Right lung (tissue), 2 donors: ENCODE measurements at regions not wholly inside any gene's neighbourhood (a gene's known extent, or its start where the extent isn't known, plus 50 kb on each side); places are given as distances from the start of the nearest gene placed in this dataset.

ENCODE experiments used
- DNase-seq, 2 donors: peaks; one replicate each; pipeline ENCODE4 v3.0.0-alpha.2; 2013

GRCh38 chrX:8232406-8232805 is 61.3 kb upstream of the VCX2 start:
- no peak for DNase-seq

- no peak for DNase-seq
Measured at GRCh38 chrX:8233091-8233490, 62.0 kb upstream of the VCX2 start.

GRCh38 chrX:8235026-8235425 is 64.0 kb upstream of the VCX2 start:
- DNase-seq: no peak

GRCh38 chrX:8237718-8238117 is 66.7 kb upstream of the VCX2 start:
- no peak for DNase-seq

GRCh38 chrX:8242431-8243020 is 71.5 kb upstream of the VCX2 start:
- no peak for DNase-seq

GRCh38 chrX:8244301-8244700 is 73.2 kb upstream of the VCX2 start:
- DNase-seq: no peak

- no peak for DNase-seq
Measured at GRCh38 chrX:8245411-8245810, 74.3 kb upstream of the VCX2 start.

GRCh38 chrX:8253096-8253495 is 82.0 kb upstream of the VCX2 start:
- DNase-seq: no peak

GRCh38 chrX:8254401-8254800 is 83.3 kb upstream of the VCX2 start:
- DNase-seq: no peak

GRCh38 chrX:8272821-8273220 is 101.8 kb upstream of the VCX2 start:
- DNase-seq: no peak

GRCh38 chrX:8273451-8273895 is 102.4 kb upstream of the VCX2 start:
- DNase-seq: no peak

- no peak for DNase-seq
Measured at GRCh38 chrX:8274170-8274569, 103.1 kb upstream of the VCX2 start.

GRCh38 chrX:8278557-8278956 is 107.5 kb upstream of the VCX2 start:
- no peak for DNase-seq

GRCh38 chrX:8279323-8279722 is 108.3 kb upstream of the VCX2 start:
- DNase-seq: no peak

- DNase-seq: no peak
Measured at GRCh38 chrX:8284131-8284530, 113.1 kb upstream of the VCX2 start.

- DNase-seq: no peak
Measured at GRCh38 chrX:8288590-8288989, 117.5 kb upstream of the VCX2 start.

- DNase-seq: no peak
Measured at GRCh38 chrX:8289523-8289922, 118.5 kb upstream of the VCX2 start.

GRCh38 chrX:8297766-8298165 is 126.7 kb upstream of the VCX2 start:
- no peak for DNase-seq

GRCh38 chrX:8304668-8305067 is 133.6 kb upstream of the VCX2 start:
- no peak for DNase-seq

- no peak for DNase-seq
Measured at GRCh38 chrX:8305350-8305749, 134.3 kb upstream of the VCX2 start.

- no peak for DNase-seq
Measured at GRCh38 chrX:8306291-8306925, 135.3 kb upstream of the VCX2 start.

GRCh38 chrX:8310409-8310808 is 139.3 kb upstream of the VCX2 start:
- no peak for DNase-seq

GRCh38 chrX:8313844-8314243 is 142.8 kb upstream of the VCX2 start:
- DNase-seq: no peak

GRCh38 chrX:8314881-8315280 is 143.8 kb upstream of the VCX2 start:
- DNase-seq: no peak
